Neural progenitor cell (in vitro differentiated cells): ENCODE measurements at regions not wholly inside any gene's neighbourhood (a gene's known extent, or its start where the extent isn't known, plus 50 kb on each side); places are given as distances from the start of the nearest gene placed in this dataset.
A peak's percentile ranks its signal among the peaks of the same experiment; 100 is the strongest.

Experiments used
- DNase-seq: peaks from one replicate; pipeline ENCODE4 v3.0.0-alpha.2; 2016; ENCODE audit warnings: low spot score
- H2AFZ ChIP-seq: fragments of 200-600 bp; sonication (generic); replicated peaks from 2 replicates; pipeline ENCODE4 v1.6.1; 2016; ENCODE audit warnings: antibody characterized with exemption
- H3F3A ChIP-seq: fragments of 200-600 bp; sonication (generic); 2 replicates; pipeline ENCODE4 v1.6.1; 2016; ENCODE audit warnings: antibody characterized with exemption, low read depth
- H3K27ac ChIP-seq: fragments of 200-600 bp; sonication (generic); 2 replicates; pipeline ENCODE4 v1.5.1; 2016; ENCODE audit warnings: mild to moderate bottlenecking
- H3K27me3 ChIP-seq: fragments of 200-600 bp; sonication (generic); 2 replicates; pipeline ENCODE4 v1.6.1; 2016; ENCODE audit warnings: mild to moderate bottlenecking, moderate library complexity
- H3K36me3 ChIP-seq: fragments of 200-600 bp; sonication (generic); 2 replicates; pipeline ENCODE4 v1.5.1; 2016
- H3K4me1 ChIP-seq: fragments of 200-600 bp; sonication (generic); 2 replicates; pipeline ENCODE4 v1.6.1; 2016; ENCODE audit warnings: mixed run types
- H3K4me2 ChIP-seq: fragments of 200-600 bp; sonication (generic); 2 replicates; pipeline ENCODE4 v1.6.1; 2016
- H3K4me3 ChIP-seq: fragments of 200-600 bp; sonication (generic); 2 replicates; pipeline ENCODE4 v1.5.1; 2016
- H3K79me2 ChIP-seq: fragments of 200-600 bp; sonication (generic); 2 replicates; pipeline ENCODE4 v1.6.1; 2016; ENCODE audit warnings: low read depth
- H3K9ac ChIP-seq: fragments of 200-600 bp; sonication (generic); 2 replicates; pipeline ENCODE4 v1.6.1; 2016
- H3K9me3 ChIP-seq: fragments of 200-600 bp; sonication (generic); 2 replicates; pipeline ENCODE4 v1.5.1; 2016; ENCODE audit warnings: low read depth
- H4K20me1 ChIP-seq: fragments of 200-600 bp; sonication (generic); 2 replicates; pipeline ENCODE4 v1.6.1; 2016; ENCODE audit warnings: low read depth
- H3K27ac Mint-ChIP-seq: 3 replicates; pipeline ENCODE4 v1.8.0; 2021; ENCODE audit warnings: mixed read lengths
- H3K27me3 Mint-ChIP-seq: 2 replicates; pipeline ENCODE4 v1.8.0; 2022; ENCODE audit warnings: low read depth, mild to moderate bottlenecking, inconsistent platforms, moderate library complexity, mixed read lengths; ENCODE audit not compliant: insufficient read depth
- H3K36me3 Mint-ChIP-seq: 3 replicates; pipeline ENCODE4 v1.8.0; 2021; ENCODE audit warnings: mixed read lengths
- H3K4me1 Mint-ChIP-seq: 3 replicates; pipeline ENCODE4 v1.8.0; 2021; ENCODE audit warnings: mixed read lengths
- H3K4me3 Mint-ChIP-seq: 3 replicates; pipeline ENCODE4 v1.8.0; 2021; ENCODE audit warnings: mild to moderate bottlenecking, moderate library complexity, mixed read lengths
- H3K9me3 Mint-ChIP-seq: 3 replicates; pipeline ENCODE4 v1.8.0; 2020; ENCODE audit warnings: mixed read lengths
- EZH2 ChIP-seq: fragments of 200-600 bp; sonication (generic); IDR thresholded peaks from 2 replicates; pipeline ENCODE4 v1.6.1; 2017; ENCODE audit warnings: antibody characterized with exemption, mild to moderate bottlenecking, moderate library complexity
- EZH2phosphoT487 ChIP-seq: fragments of 200-600 bp; sonication (generic); IDR thresholded peaks from 2 replicates; pipeline ENCODE4 v1.6.1; 2017; ENCODE audit warnings: antibody characterized with exemption
- TF ChIP-seq, protein P1 (sequence below): fragments of 200-600 bp; sonication (generic); IDR thresholded peaks from 2 replicates; pipeline ENCODE4 v1.5.1; 2017; ENCODE audit warnings: antibody characterized with exemption, mild to moderate bottlenecking

DNA sequence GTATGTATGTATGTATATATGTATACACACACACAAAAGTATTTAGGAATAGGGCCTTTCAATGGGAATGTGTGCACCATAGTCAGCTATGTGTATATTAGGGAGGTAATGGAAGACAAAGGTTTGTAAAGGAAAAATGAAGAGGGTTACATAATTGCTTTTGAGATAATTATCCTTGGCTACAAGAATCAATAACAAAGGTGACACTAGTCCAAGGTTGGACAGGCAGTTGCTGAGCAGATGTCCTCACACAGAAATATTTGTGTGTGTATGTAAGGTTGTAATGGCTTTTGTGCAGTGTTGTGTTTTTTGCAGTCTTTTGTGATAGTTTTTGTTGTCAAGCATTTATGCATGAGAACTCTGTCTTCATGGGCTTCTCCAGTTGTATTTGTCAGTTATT, 157.9 kb upstream of the MARCKS start:
- Mint-ChIP-seq H3K27me3 (no peaks in the 10 kb centered on the region), H3K27ac (no peak overlapping the region), H3K4me1 (peaks cover 2% of the 10 kb centered on the region), H3K36me3 (no peaks in the 10 kb centered on the region), H3K4me3 (no peak overlapping the region), H3K9me3 (no peaks in the 10 kb centered on the region)
- H3F3A ChIP-seq = no peaks in the 10 kb centered on the region
- H3K27me3 ChIP-seq = no peaks in the 10 kb centered on the region
- H2AFZ ChIP-seq = no peak overlapping the region
- H3K36me3 ChIP-seq = no peaks in the 10 kb centered on the region
- H4K20me1 ChIP-seq = no peaks in the 10 kb centered on the region
- no peak overlapping the region for H3K27ac ChIP-seq
- H3K4me2 ChIP-seq = no peak overlapping the region
- H3K9ac ChIP-seq = no peak overlapping the region
- H3K79me2 ChIP-seq = no peaks in the 10 kb centered on the region
- no peaks in the 10 kb centered on the region for H3K4me1 ChIP-seq
- no peak for DNase-seq
- H3K4me3 ChIP-seq = no peak overlapping the region
- H3K9me3 ChIP-seq = no peaks in the 10 kb centered on the region
- TF ChIP-seq EZH2phosphoT487 (no peak), EZH2 (no peak)
- TF ChIP-seq, protein P1, sequence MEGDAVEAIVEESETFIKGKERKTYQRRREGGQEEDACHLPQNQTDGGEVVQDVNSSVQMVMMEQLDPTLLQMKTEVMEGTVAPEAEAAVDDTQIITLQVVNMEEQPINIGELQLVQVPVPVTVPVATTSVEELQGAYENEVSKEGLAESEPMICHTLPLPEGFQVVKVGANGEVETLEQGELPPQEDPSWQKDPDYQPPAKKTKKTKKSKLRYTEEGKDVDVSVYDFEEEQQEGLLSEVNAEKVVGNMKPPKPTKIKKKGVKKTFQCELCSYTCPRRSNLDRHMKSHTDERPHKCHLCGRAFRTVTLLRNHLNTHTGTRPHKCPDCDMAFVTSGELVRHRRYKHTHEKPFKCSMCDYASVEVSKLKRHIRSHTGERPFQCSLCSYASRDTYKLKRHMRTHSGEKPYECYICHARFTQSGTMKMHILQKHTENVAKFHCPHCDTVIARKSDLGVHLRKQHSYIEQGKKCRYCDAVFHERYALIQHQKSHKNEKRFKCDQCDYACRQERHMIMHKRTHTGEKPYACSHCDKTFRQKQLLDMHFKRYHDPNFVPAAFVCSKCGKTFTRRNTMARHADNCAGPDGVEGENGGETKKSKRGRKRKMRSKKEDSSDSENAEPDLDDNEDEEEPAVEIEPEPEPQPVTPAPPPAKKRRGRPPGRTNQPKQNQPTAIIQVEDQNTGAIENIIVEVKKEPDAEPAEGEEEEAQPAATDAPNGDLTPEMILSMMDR = no peak

DNA sequence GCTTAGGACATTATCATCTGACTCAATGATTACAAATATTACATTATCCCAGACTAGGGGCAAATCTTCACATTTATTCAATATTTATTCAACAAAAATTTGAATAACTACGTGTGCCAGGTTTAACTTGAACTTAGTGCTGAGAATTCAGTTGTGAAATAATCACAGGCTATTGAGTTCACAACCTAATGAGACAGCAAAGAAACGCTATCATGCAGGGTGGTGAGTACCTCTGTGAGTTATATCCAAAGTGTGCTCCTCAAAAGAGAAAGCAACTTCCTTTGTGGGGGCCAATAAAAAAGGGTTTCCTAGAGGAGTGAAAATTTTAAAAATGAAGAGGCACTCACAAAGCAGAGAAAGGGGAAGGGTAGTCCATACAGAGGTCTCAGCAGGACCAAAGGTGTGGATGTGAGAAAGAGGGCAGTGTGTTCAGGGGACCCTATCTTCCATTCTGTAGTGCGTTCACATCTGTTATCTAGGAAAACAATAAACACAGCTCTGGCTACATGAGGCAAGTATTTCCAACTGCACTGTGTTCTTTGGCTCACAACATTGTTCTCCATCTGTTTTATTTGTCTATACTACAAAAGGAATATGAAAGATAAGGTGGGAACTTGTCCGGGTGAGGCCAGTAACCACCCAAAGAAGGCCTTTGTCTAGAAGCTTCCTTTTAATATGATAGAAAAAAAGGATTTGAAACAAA, 155.4 kb upstream of the MARCKS start:
- no peaks in the 10 kb centered on the region for H3F3A ChIP-seq
- Mint-ChIP-seq H3K4me1 (no peaks in the 10 kb centered on the region), H3K4me3 (no peak overlapping the region), H3K27ac (no peak overlapping the region), H3K9me3 (no peaks in the 10 kb centered on the region), H3K36me3 (no peaks in the 10 kb centered on the region), H3K27me3 (no peaks in the 10 kb centered on the region)
- H3K4me3 ChIP-seq = no peak overlapping the region
- H4K20me1 ChIP-seq = no peaks in the 10 kb centered on the region
- no peaks in the 10 kb centered on the region for H3K36me3 ChIP-seq
- H3K4me1 ChIP-seq = no peaks in the 10 kb centered on the region
- H3K9me3 ChIP-seq = no peaks in the 10 kb centered on the region
- H2AFZ ChIP-seq = peak overlapping the region; percentile 34
- DNase-seq = no peak
- no peak overlapping the region for H3K4me2 ChIP-seq
- H3K9ac ChIP-seq = no peak overlapping the region
- no peak overlapping the region for H3K27ac ChIP-seq
- no peaks in the 10 kb centered on the region for H3K79me2 ChIP-seq
- no peaks in the 10 kb centered on the region for H3K27me3 ChIP-seq
- TF ChIP-seq EZH2phosphoT487 (no peak), EZH2 (no peak)
- TF ChIP-seq, protein P1 = no peak

DNA sequence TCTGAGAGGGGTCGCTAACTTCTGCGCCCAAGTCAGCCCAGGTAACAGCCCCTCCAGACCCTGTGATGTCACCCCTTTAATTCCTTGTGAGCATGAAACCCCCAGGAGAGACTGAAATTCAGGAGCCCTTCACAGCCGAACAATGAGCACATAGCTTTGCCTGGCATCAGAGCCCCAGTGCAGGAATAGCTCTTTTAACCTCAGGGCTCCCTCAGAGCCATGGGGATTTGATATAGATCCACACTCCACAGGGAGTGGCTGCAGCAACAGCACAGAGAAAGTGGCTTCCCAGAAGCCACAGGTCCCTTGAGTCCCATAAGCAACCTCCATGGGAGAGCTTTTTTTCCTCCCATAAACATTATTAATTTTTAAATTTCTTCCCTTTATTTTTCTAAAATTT, 150.0 kb upstream of the MARCKS start:
- no peak for TF ChIP-seq EZH2phosphoT487
- TF ChIP-seq EZH2 = no peak
- TF ChIP-seq, protein P1 = no peak
- no peaks in the 10 kb centered on the region for H3K36me3 ChIP-seq
- peaks cover 11% of the 10 kb centered on the region for H3K4me1 Mint-ChIP-seq
- no peaks in the 10 kb centered on the region for H3K36me3 Mint-ChIP-seq
- H3K79me2 ChIP-seq = no peaks in the 10 kb centered on the region
- H3K27ac Mint-ChIP-seq = no peak overlapping the region
- peak; percentile 22 for DNase-seq
- H3K4me1 ChIP-seq = peaks cover 8% of the 10 kb centered on the region
- H3K27me3 Mint-ChIP-seq = peaks cover 3% of the 10 kb centered on the region
- H3K9ac ChIP-seq = no peak overlapping the region
- H2AFZ ChIP-seq = peak overlapping the region; percentile 76
- no peaks in the 10 kb centered on the region for H3K9me3 ChIP-seq
- H3K4me2 ChIP-seq = no peak overlapping the region
- H3K4me3 ChIP-seq = no peak overlapping the region
- no peaks in the 10 kb centered on the region for H4K20me1 ChIP-seq
- H3F3A ChIP-seq = no peaks in the 10 kb centered on the region
- H3K4me3 Mint-ChIP-seq = no peak overlapping the region
- H3K9me3 Mint-ChIP-seq = no peaks in the 10 kb centered on the region
- no peak overlapping the region for H3K27ac ChIP-seq
- H3K27me3 ChIP-seq = no peaks in the 10 kb centered on the region
